ENCODE measurements at regions not wholly inside any gene's neighbourhood (a gene's known extent, or its start where the extent isn't known, plus 50 kb on each side); places are given as distances from the start of the nearest gene placed in this dataset.

GRCh38 chr11:7849018-7849417 is 52.3 kb upstream of the OR5P2 start:
- no CpG with 5 or more reads among the region's 10 CpGs for WGBS, 2 donors (ENCODE audit: extremely low coverage in 2 of 2, insufficient read length in 2 of 2, insufficient replicate concordance in 1 of 2)
- no peak overlapping the region for H3K9ac ChIP-seq (ENCODE audit: low read depth, low read length, poor library complexity)
- H3K36me3 ChIP-seq (replicated peaks in 1 of 2; ENCODE audit: control insufficient read depth in 2 of 2, insufficient read depth in 2 of 2, low read length in 2 of 2) = no peaks in the 10 kb centered on the region

More at GRCh38 chr11:7849018-7849417, 52.3 kb upstream of the OR5P2 start:
- H3K18ac ChIP-seq (ENCODE audit: low read length) = no peak overlapping the region
- no peak overlapping the region for H2AK5ac ChIP-seq (ENCODE audit: low read depth, low read length)
- no peak overlapping the region for H2BK120ac ChIP-seq (ENCODE audit: low read depth, low read length)
- no peak overlapping the region for H4K8ac ChIP-seq (ENCODE audit: low read depth, low read length)
- no peaks in the 10 kb centered on the region for H3K79me1 ChIP-seq (ENCODE audit: low read depth, low read length)
- peak overlapping the region; percentile 69 for H2AFZ ChIP-seq (ENCODE audit: low read length)
- no peak overlapping the region for H2BK5ac ChIP-seq (ENCODE audit: low read length)
- no peak overlapping the region for H2BK12ac ChIP-seq (ENCODE audit: low read length)
- no peak overlapping the region for H2BK15ac ChIP-seq (ENCODE audit: low read length)
- H3K9me3 ChIP-seq (replicated peaks in 1 of 2; ENCODE audit: control insufficient read depth in 2 of 2, insufficient read depth in 1 of 2, low read depth in 1 of 2, low read length in 2 of 2) = no peaks in the 10 kb centered on the region
- H3K4me2 ChIP-seq (ENCODE audit: insufficient read depth, low read length, poor library complexity, severe bottlenecking) = no peak overlapping the region
- no peak overlapping the region for H3K23ac ChIP-seq (ENCODE audit: low read depth, low read length, poor library complexity)
- no peak for DNase-seq (ENCODE audit: low spot score)
- no peak overlapping the region for H4K91ac ChIP-seq (ENCODE audit: low read depth, low read length, poor library complexity)
- no peak overlapping the region for H3K4ac ChIP-seq (ENCODE audit: low read length)
- H3K4me1 ChIP-seq (ENCODE audit: control insufficient read depth in 2 of 2, insufficient read depth in 1 of 2, low read depth in 1 of 2, low read length in 2 of 2) = peaks cover 0 to 3% of the 10 kb centered on the region in 2 donors
- no peak overlapping the region for H3K27ac ChIP-seq (replicated peaks; ENCODE audit: low read length)
- H3K27me3 ChIP-seq (ENCODE audit: control insufficient read depth in 3 of 3, insufficient read depth in 3 of 3, low read depth in 1 of 3, low read length in 3 of 3) = no peaks in the 10 kb centered on the region
- H3K14ac ChIP-seq (ENCODE audit: low read length) = no peak overlapping the region
- H3K4me3 ChIP-seq (ENCODE audit: low read length in 2 of 2) = no peak overlapping the region
